AG09319 (cell line): ENCODE measurements at regions not wholly inside any gene's neighbourhood (a gene's known extent, or its start where the extent isn't known, plus 50 kb on each side); places are given as distances from the start of the nearest gene placed in this dataset.

Experiments used
- DNase-seq: peaks from one replicate; pipeline ENCODE4 v3.0.0-alpha.2; 2010; ENCODE audit warnings: low read depth; ENCODE audit errors: extremely low read depth
- TF ChIP-seq, protein P1 (sequence below): IDR thresholded peaks from 2 replicates; pipeline ENCODE4 v1.5.1; 2011; ENCODE audit warnings: low read depth, mild to moderate bottlenecking, inconsistent platforms, low read length, moderate library complexity

DNA sequence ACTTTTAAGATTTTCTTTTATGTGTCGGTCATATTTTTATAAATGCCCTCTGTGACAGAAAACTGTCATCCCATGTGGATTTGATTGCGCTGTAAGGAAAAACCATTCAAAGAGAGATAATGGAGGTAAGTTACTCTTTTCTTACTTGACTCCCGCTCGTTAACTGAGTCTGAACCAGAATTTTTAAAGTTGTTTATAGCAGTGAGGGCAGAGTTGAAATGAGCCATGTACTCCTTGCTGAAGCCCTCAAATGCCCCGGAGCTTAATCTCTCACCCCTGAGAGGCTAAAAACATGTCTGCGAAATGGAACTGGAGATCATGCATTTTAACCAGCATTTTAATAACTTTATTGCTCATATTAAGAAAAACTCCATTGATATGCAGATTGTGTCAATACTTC is 320.0 kb upstream of the SOX11 start:
- TF ChIP-seq, protein P1, sequence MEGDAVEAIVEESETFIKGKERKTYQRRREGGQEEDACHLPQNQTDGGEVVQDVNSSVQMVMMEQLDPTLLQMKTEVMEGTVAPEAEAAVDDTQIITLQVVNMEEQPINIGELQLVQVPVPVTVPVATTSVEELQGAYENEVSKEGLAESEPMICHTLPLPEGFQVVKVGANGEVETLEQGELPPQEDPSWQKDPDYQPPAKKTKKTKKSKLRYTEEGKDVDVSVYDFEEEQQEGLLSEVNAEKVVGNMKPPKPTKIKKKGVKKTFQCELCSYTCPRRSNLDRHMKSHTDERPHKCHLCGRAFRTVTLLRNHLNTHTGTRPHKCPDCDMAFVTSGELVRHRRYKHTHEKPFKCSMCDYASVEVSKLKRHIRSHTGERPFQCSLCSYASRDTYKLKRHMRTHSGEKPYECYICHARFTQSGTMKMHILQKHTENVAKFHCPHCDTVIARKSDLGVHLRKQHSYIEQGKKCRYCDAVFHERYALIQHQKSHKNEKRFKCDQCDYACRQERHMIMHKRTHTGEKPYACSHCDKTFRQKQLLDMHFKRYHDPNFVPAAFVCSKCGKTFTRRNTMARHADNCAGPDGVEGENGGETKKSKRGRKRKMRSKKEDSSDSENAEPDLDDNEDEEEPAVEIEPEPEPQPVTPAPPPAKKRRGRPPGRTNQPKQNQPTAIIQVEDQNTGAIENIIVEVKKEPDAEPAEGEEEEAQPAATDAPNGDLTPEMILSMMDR = no peak

DNA sequence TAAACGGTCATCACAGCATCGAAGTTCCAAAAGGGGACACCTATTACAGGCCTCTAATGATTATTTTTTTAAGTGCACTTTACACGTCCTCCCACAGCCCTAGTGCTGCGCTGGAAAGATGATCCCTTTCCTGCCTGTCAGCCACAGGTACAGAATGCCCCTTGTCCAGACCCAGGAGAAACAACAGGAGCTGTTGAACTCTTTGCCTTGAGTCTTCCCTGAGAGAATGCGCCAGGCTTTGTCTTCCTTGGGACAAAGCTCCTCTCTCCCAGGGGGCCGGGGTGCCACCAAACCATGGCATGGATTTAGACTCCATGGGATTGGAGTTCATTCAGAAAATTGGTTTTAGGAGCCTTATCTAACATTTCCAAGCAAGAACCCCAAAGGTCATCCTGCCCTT is 319.0 kb upstream of the SOX11 start:
- DNase-seq = no peak
- TF ChIP-seq, protein P1 = no peak

More for the DNA sequence above, 320.0 kb upstream of the SOX11 start:
- no peak for DNase-seq

DNA sequence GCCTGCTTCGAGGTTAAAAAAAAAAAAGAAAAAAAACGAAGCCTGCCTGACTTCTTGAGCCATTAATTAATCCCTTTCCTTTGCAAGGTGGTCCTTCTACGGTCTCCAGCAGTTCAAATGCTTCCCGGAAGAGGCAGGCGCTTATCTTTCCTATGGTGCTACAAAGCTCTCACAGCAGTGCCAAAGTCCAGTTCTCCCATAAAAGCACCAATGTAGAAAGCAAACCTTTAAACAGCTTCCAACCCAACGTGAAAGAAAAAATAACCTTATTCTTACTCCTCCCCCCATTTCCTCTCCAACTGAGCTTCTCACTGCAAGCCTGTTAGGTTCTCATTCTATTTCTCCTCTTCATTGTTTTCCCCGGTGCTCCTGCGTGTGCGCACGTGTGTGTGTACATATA is 317.4 kb upstream of the SOX11 start:
- TF ChIP-seq, protein P1 = no peak
- DNase-seq = no peak

DNA sequence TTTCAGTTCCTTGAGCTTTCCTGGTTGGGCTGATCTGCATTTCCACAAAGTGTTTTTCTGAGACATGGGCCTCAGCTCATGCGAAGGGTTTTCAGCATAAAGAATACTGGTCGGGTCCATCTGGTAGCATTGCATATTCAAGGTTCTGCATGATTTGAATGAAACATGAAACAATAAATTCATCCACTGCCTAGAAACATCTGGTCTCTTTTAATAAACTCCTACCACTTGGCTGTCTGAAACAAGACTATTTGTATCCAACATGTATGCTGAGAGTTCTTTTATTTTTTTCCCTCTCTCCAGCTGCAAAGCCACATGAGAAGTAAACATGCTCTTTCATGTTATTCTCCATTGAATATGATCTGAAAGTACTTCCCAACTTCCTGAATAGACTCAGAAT is 314.9 kb upstream of the SOX11 start:
- TF ChIP-seq, protein P1 = no peak

DNA sequence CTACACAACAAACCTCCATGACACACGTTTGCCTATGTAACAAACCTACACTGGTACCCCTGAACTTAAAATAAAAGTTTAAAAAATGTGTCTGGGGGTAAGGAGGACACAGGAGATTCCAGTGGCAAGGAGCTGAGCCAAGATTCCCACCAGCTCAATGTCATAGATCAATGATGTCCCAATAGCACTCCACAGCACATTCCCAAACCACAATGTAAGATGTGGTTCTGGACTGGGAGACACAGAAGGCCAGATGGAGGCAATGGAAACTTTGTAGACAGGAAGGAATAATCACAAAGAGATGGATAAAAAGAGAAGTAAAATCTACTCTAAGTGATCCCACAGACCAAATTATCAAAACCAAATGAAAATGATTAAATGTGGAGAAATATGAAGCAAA is 312.4 kb upstream of the SOX11 start:
- TF ChIP-seq, protein P1 = no peak
- no peak for DNase-seq

More for the DNA sequence above, 314.9 kb upstream of the SOX11 start:
- DNase-seq = no peak

DNA sequence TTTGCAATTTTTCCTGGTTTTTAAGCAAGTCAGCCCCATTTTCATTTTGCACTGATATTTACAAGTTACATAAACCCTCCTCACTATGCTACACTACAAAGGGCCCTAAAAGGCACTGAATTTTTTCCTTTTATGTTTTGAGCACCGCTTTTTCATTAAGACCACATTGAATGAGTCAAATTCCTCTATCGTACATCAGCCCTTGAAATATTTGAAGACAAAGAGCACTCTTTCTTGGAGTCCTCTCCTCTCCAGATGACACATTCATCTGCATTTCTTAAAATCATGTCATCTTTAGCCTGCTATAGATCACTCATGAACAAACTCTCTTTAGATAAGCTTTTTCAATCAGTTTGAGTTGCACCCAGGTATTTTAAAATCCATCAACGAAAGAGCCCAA is 306.6 kb upstream of the SOX11 start:
- TF ChIP-seq, protein P1 = no peak
- no peak for DNase-seq

DNA sequence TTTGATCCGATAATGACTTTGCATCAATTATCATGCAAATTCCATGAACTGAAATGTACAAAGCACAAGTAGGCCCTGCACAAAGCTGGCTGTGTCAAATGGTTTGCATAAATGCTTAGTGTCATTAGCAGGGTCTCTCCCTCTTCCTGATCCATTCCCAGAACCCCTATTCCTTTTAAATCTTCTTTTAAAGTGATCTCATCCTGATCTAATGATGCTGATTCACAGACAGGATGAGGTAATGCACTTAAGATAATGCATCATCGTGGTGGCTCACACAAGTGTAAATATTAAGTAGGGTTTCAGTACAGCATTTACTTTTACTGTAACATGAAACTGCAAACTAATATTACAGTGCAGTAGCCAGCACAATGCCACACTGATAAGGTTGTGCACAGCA is 304.8 kb upstream of the SOX11 start:
- DNase-seq = no peak
- TF ChIP-seq, protein P1 = no peak
